GM12873 (cell line): ENCODE measurements at regions not wholly inside any gene's neighbourhood (a gene's known extent, or its start where the extent isn't known, plus 50 kb on each side); places are given as distances from the start of the nearest gene placed in this dataset.

ENCODE experiments used
- TF ChIP-seq, protein P1 (sequence below): IDR thresholded peaks from 2 replicates; pipeline ENCODE4 v1.5.1; 2012; ENCODE audit warnings: low read depth, mild to moderate bottlenecking, moderate library complexity, low read length, control low read depth; ENCODE audit not compliant: insufficient read depth; ENCODE audit errors: missing control alignments

DNA sequence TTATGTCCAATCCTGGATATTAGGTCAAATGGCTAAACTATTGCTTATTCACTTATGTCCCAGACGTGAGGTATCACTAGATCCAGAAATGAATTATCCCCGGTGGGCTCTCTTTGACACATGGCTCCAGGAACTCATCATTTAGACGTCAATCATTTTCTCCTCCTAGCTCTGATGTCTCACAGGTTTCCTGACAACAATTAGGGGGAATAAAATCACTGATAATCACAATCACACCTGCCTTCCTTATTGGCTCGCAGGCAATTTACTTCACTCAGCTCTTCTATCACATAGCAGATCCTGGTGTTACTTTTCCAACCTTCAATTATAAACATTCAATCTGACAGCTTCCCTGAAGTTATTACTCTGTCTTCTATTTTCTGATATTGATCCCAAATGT, 634.0 kb upstream of the TENM4 start:
- TF ChIP-seq, protein P1, sequence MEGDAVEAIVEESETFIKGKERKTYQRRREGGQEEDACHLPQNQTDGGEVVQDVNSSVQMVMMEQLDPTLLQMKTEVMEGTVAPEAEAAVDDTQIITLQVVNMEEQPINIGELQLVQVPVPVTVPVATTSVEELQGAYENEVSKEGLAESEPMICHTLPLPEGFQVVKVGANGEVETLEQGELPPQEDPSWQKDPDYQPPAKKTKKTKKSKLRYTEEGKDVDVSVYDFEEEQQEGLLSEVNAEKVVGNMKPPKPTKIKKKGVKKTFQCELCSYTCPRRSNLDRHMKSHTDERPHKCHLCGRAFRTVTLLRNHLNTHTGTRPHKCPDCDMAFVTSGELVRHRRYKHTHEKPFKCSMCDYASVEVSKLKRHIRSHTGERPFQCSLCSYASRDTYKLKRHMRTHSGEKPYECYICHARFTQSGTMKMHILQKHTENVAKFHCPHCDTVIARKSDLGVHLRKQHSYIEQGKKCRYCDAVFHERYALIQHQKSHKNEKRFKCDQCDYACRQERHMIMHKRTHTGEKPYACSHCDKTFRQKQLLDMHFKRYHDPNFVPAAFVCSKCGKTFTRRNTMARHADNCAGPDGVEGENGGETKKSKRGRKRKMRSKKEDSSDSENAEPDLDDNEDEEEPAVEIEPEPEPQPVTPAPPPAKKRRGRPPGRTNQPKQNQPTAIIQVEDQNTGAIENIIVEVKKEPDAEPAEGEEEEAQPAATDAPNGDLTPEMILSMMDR = no peak

- TF ChIP-seq, protein P1 = no peak
Measured at GRCh38 chr11:80066291-80066690, 625.5 kb upstream of the TENM4 start.

GRCh38 chr11:80065086-80065485, 624.3 kb upstream of the TENM4 start:
- TF ChIP-seq, protein P1 = no peak

DNA sequence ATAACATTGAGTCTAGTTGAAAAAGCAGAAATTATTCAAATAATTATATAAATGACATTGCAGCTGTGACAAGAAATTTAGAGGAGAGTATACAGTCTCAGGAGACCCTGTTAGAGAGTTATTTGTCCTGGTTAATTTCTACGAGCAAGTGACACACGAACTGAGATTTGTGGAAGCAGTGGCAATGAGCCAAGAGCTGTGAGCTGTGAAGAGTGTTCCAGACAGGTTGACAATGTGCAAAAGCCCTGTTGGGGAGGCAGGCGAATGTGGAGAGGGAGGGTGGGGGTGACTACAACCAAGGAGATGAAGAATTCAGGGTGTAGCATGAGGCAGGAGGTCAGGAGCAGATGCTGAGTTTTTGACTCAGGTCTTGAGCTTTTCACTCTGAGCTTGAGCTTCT, 620.2 kb upstream of the TENM4 start:
- TF ChIP-seq, protein P1 = no peak

- TF ChIP-seq, protein P1 = no peak
Measured at GRCh38 chr11:80054582-80055165, 613.8 kb upstream of the TENM4 start.

GRCh38 chr11:80048513-80048912, 607.7 kb upstream of the TENM4 start:
- TF ChIP-seq, protein P1 = no peak

DNA sequence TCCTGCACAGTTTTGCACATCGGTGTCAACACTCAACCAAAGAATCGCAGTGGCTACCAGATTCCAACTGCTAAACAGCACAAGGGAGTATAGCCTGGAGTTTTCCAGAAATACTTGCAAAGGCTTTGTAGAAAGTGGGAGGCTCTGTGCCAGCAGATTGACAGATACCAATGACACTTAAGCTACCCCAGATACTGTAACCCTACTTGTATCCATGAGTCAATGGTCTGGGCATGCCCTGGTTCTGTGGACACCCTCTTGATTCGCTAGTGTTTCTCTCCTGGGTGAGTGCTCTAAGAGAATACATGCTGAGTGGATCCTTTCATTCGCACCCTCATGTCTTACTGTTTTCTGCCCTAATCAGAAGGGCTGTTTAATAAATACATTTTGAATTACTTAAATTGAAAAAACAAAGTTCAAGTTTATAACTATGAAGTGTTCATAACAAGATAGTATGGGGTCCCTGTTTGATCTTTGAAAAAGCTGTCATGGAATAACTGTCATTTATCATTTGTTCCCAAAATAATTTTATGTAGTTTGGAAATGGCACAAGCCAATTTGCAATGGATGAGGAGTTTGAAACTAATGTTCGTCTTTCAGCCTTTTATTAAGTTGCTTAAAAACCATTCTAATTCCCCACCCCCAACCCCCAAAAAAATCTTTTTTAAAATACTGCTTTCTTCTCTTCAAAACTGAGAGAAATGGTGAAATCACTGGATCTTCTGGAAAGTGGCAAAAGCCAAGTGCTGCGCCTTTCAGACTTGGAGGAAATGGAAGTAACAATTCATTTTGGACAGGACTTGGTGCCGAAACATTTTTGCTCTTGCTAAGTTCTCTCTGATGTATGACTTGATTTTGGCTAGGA, 600.5 kb upstream of the TENM4 start:
- TF ChIP-seq, protein P1 = no peak
